ENCODE measurements at regions not wholly inside any gene's neighbourhood (a gene's known extent, or its start where the extent isn't known, plus 50 kb on each side); places are given as distances from the start of the nearest gene placed in this dataset.
"Not testable (repeated sequence)": the region's sequence is repeated elsewhere in the genome, so short reads cannot be mapped to it uniquely, and the experiment has no call there.

DNA sequence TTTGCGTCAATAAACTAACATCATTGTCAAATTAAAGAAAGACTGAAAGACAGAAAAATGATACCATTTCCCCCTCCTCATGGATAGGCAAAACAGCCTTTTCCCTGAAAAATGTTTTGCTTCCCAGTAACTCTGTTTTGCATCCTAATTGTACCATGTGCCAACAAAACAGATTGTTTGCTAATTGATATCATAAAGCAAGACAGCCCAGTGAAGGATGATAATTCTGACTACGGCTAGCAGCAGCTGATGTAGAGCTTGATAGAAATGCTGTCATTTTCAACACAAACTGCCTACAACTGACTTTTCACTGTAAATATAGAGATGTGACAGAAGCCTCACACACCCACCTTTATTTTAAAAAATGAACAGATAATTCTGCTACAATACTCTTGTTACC is 1061.6 kb downstream of the HACE1 start:
- no peak for DNase-seq (ENCODE audit: low read depth in 2 of 2)

DNA sequence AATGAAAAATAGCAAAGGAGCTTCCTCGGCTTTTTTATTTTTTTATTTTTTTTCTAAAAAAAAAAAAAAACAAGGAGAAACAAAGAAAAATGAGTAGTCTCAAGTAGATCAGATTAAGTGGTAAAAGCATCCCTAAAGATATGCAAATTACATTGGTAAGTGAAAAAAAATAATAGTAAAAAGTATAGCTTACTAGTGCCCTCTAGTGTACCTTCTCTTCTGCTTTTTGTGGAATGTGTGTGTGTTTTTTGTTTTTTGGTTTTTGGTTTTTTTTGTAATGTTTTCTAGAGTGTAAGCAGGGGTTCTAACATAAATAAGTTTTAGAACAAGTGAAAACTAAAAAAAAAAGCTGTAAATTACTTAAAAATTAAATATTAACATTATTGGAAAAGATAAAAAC is 1062.0 kb downstream of the HACE1 start:
- no peak for DNase-seq (ENCODE audit: low read depth in 2 of 2)

DNA sequence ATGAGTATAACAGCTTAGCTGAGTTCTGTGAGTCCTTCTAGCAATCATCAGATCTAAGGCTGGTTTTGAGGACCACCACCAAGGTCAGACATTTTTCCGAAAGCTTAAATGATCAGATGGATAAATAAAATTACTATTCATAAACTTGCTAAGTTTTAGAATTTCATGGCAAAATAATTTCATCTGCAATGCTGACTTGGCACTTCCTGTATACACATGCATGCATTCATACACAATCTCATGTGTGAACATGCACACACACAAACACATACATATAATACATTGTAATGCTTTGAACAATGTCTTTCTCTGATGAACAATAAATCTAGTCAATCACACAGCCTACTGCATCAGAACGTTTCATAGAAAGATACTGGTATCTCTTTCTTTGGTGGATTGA is 1068.3 kb downstream of the HACE1 start:
- no peak for DNase-seq (ENCODE audit: low read depth in 2 of 2)

DNA sequence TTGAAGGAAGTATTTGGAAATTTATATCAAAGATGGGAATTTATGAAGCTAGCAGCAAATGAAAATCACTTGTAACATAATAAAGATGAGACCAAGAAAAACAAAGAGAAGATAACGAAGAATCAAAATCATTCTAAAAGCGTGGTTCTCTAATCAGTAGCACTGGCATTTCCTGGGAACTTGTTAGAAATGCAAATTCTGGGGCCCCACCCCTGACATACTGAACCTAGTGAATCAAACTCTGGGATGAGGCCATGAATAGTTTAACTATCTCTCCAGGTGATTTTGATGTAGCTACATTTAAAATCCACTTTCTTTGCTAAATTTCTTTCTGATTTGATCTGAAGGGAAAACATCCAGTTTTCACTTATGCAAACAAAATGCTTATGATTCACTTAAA is 1075.6 kb downstream of the HACE1 start:
- DNase-seq (ENCODE audit: low read depth in 2 of 2) = no peak

DNA sequence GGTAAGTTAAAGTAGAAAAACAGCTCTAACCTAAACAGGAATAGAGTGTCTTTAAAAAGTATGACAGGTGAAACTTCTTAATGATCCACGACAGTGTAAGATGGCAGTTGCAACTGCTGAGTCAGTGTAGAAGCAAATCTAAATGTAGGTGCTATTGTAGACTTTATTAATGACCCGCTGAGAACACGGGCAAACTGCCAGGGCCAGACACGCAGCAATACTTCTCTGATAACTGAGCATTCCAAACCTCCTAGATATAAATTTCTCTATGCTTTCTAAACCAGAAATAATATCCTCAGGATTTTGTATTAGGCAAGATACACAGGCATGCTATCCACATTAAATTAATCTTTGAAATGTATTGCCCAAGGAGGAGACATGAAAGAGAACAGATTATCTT is 1076.4 kb downstream of the HACE1 start:
- DNase-seq (ENCODE audit: low read depth in 2 of 2) = no peak

DNA sequence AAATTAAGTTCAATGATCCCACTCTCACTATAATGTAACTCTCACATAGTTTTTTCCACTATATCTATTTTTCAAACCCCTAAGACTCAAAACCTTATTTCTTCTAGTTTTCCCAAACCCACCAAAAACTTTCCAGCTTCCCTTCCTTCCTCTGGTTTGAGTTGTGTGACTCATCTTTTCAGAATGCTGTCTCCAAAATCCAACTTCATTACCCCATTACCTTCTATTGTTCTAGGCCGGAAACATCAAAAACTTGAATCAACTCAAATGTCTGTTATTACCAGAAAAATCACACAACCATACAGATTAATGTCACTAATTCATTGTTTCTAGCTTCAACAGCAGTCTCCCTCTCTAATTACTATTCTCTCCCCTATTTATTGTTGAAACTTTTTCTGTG is 1090.3 kb downstream of the HACE1 start:
- no peak for DNase-seq (ENCODE audit: low read depth in 2 of 2)

DNA sequence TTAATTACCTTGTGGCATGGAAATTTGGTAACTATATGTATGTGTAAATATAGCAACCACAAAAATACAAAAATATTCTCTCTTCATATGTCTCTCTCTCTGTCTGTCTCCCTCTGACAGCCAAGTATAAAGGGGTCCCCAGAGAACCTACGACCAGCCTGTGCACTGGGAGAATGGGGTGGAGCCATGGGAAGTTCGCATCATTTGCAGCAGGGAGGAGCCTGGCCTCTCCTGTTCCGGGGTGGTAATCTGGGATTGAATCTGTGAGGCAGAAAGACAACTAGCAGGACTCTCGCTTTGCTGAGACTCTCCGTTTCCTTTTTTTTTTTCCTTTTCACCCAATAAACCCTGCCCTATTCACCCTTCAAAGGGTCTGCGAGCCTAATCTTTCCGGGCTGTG is 1109.1 kb downstream of the HACE1 start:
- no peak for DNase-seq (ENCODE audit: low read depth in 2 of 2)

DNA sequence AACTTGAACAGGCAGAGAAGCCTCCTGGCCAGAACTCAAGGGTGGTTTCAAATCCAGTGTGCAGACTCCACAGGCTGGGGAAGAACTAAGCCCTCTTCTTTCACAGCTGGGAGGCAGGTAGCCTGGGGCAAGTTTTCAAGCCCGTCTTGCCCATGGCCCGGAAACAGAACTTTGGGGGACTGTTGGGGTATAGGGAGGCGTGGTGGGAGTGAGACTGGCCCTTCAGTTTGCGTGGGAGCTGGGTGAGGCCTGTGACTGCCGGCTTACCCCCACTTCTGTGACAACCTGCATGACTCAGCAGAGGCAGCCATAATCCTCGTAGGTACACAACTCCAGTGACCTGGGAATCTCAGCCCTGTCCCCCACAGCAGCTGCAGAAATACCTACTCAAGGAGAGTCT is 1125.7 kb downstream of the HACE1 start:
- DNase-seq (ENCODE audit: low read depth in 2 of 2) = no peak

DNA sequence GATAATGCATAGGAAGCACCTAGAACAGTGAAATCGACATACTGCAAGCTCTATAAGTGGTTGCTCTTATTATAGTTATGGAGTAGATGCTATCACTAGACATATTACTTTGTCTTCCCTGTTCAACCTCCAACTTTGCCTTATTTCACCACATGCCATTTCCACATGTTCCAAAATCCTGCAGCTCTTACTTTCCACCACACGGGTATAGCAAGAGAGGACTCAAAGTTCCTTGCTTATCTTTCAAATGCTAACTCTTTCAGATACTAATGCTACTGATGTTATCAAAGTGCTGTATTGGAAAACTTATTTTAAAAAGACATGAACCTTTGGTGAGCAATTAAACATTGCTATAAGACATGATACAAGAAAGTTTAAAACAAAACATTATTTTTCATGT is 1130.1 kb downstream of the HACE1 start:
- no peak for DNase-seq (ENCODE audit: low read depth in 2 of 2)

DNA sequence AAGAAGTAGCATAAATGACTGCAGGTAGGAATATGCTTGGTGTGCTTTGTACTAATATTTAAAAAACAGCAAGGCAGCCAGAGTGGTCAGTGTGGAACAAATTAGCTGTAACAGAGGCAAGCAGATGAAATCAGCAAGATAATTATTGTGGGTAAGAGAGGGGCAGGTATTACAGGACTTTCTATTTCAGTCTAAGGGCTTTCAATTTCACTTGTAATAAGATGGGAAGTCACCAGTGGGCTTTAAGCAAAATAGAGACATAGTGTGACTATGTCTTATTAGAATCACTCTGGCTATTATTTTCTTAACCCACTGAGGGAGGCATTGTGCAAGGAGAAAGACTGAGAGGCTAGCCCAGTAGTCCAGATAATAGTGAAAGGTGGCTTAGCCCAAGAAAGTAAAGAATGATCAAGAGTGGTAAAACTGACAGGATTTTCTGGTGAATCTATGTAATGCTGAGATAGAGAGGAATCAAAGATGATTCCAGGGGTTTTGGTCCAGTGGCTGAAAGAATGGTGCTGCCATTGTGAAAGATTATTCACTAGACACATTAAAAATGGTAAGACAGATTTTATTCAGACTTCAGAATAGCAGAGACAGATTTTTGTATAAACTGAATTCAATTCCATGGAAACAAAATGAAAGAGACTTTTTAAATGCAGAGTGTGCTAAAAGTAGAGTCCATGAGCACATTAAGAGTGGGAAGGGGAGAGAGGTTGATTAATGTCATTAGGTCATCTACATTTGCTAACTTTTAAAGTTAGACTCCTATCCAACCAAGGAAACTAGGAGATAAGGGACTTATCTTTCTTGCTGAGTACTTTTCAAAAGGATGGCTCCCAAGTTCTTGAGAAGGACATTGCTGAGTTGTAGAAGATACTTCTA is 1136.0 kb downstream of the HACE1 start:
- no peak for DNase-seq (ENCODE audit: low read depth in 2 of 2)

DNA sequence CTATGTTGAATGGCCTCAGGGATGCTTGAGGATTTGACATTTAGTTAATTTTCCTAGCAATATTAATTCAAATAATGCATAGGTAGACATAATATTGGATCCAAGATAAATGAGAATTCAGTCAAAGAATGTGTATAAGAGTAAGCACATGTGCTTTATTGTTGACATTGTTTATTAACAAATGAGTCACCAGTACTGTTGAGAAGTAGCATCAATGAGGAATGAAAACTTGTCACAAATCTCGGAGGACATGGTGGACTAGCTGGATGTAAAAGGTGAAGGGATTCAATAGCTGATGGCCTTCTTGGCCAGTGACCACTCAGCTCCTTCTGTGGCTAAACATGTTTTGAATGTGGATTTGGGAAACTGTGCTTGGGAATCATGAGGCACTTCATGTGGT is 1137.0 kb downstream of the HACE1 start:
- DNase-seq (ENCODE audit: low read depth in 2 of 2) = no peak

DNA sequence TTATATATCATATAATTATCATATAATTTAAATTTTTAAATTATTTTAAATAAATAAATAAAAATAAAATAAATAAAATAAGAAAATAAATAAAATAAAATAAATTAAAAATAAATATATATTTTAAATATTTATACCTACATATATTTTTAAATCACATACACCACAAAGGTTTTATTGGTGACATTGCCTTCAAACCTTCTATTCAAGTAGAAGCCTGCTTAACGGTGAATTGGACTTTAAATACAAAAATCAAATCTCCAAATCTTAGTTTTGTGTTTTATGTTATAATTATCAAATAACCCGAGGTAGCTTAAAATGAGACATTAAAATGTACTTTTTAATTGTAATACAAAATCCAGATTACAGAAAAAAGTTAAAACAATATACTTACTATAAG is 1137.8 kb downstream of the HACE1 start:
- DNase-seq (ENCODE audit: low read depth in 2 of 2) = no peak

DNA sequence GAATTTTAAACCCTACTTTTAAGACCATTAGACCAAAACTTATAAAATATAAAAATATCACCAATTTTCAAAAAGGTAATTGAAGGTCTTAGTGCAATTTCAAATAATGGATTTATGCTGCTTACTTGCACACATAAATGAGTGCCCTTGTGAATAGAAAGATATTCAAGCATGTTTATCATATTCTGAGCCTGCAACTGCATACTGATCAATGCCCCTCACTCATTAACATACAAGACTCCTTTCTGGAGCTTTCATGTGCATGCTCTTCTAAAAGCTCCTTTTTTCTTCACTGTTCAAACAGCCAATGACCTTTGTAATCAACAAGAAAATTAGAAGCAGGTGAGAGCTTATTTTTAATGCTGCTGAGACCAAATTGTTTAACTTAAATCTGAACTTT is 1139.3 kb downstream of the HACE1 start:
- no peak for DNase-seq (ENCODE audit: low read depth in 2 of 2)

DNA sequence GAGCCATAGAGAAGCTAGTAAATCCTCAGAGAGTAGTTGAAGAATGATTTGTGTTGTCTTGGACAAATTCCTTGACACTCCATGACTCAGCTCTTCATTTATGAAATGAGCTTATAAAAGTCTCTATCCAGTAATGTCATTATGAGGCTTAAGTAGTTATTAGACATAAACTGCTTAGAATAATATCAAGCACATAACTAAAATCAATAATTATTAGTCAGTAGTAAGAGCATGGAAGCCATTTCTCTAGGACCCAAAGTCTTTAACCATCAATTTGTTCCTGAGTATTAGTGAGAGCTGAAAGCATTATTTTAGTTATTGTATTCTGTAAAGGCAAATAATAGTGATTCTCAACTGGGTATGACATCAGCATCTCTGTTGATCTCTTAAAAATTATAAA is 1140.2 kb downstream of the HACE1 start:
- no peak for DNase-seq (ENCODE audit: low read depth in 2 of 2)

DNA sequence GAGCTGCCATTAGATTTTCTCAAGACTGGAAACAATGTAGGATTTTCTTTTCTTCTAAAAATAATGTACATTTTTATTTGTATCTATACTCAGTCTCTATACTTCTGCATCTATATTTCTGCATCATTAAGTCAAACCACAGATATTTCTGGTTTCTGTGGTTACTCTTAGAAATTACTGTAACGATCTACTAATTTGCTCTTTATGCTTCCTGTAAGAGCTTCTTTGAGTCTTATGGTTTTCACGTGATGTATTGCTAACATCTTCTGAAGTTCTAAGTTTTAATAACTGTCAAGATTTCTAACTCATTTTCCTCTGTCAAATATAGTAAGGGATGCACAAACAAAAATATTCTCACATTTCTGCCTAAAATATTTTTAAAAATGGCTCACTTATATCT is 1144.5 kb downstream of the HACE1 start:
- DNase-seq (ENCODE audit: low read depth in 2 of 2) = no peak

DNA sequence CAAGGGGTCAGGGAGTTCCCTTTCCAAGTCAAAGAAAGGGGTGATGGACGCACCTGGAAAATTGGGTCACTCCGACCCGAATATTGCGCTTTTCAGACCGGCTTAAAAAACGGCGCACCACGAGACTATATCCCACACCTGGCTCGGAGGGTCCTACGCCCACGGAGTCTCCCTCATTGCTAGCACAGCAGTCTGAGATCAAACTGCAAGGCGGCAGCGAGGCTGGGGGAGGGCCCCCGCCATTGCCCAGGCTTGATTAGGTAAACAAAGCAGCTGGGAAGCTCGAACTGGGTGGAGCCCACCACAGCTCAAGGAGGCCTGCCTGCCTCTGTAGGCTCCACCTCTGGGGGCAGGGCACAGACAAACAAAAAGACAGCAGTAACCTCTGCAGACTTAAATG is 1150.5 kb downstream of the HACE1 start:
- not testable (repeated sequence) for DNase-seq (ENCODE audit: low read depth in 2 of 2)

DNA sequence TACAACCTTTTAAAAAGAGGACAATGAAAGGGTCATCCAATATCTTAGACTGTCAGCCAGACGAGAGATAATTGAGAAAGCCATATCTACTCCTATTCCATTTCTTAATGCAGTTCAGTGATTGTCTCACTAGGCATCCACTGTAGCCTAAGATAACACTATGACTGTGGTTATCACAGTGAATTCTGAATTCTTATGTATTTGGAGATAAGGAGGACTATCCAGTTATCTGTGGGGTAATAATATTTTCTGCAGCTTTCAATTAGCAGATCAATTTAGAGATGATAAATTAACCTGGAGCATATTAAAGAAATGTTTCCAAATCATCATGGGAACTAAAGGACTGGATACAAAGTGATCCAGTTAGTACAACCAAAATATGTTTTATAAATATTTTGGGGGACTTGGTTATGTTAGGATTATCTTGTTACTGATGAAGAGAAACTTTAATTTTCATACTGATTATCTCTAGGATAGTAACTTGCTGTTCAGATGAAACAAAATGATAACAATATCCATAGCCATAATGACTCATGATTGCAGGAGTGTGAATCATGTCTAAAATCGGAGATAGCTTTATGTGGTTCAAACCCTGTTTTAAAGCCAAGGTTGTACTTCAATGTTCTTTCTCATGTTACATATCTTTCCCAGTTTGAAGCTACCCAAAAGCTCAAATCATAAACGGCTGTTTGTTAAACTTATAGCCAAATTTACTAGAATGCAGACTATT is 1152.0 kb downstream of the HACE1 start:
- DNase-seq (ENCODE audit: low read depth in 2 of 2) = no peak

DNA sequence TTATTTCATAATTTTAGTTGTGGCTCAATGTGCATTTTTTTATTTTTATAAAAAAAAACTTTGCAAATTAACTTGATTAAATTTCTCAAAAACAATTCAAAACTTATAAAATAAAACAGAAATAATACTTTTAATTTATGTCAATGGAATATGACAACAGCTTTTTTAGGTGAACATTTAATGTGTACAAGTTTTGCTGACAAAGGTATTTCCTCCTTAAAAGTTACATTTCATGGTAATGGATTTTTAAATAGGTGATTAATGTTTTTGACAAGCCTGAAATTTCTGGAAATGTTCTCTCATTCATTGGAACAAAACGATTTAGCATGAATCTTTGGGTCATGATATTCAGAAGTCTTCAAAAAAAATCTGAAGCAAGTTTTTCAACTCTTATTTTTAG is 1160.0 kb downstream of the HACE1 start:
- no peak for DNase-seq (ENCODE audit: low read depth in 2 of 2)

DNA sequence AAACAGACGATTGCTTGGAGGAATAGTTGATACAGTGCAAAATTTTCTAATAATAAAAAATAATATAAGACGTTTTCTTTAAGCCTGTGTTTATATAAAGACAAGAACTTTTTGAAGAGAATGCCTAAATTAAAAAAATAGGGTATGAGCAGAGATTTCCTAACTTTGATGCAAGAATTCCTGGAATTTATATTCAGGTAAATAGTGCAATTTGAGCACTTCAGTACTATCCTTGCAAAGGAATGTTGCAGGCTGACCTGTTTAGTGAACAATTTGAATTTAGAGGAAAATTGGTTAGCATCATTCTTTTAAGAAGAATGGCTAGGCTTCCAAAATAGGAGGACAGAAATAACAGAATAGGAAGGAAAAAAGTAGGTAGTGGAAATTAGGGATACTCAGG is 1172.3 kb downstream of the HACE1 start:
- no peak for DNase-seq (ENCODE audit: low read depth in 2 of 2)

DNA sequence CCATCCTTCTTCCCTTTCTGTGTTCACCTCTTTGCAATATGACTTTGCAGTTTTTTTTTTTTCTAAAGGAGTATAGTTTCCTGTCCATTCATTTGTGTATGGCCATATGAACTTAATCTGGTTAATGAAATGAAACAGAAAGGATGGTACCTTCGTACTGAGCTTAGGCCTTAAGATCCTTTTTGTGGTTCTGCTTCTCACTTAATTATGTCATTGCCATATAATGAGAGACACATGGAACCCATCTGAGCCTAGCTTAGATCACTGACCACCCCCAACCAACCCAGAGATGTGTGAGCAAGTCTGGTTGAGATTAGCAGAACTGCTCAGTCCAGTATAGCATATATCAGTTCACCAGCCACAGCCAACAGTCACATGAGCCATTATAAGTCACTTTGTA is 1179.6 kb downstream of the HACE1 start:
- no peak for DNase-seq (ENCODE audit: low read depth in 2 of 2)

DNA sequence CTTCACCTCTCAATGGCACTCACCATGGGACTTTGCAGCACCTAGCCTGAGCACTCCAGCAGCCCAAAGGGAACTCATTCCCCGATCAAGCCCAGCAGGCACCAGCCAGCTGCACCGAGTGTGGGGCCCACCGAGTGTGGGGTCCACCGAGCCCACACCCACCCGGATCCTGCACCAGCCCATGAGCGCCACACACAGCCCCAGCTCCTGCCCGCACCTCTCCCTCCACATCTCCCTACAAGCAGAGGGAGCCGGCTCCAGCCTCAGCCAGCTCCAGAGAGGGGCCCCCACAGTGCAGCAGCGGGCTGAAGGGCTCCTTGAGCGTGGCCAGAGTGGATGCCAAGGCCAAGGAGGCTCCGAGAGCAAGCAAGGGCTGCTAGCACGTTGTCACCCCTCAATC is 1182.4 kb downstream of the HACE1 start:
- DNase-seq (ENCODE audit: low read depth in 2 of 2) = no peak

DNA sequence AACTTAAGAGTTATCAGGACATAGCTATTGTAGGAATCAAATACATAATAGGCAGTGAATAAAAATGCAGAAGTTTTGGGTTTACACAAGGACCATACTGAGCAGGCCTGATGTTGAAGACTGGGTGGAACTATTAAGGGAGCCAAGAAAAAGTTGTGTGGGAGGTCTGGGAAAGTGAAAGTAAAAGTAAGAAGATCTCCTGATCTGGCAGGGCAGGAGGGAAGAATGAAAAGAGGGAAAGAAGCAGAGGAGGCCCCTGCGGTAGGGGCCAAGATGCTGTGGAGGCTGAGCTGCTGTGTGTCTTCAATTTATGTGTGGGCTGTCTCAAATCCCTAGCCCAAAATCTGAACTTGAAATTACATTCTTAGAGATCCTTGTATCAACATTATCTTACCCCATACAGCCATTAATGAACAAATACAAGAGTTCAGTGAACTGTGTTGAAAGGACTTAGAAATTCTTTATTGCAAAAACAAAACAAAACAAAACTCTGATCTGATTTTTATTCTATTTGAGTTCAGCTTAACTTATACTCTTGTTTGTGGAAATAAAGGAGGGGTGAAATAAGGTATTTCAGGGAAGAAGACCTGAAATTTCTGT is 1183.8 kb downstream of the HACE1 start:
- DNase-seq (ENCODE audit: low read depth in 2 of 2) = no peak

DNA sequence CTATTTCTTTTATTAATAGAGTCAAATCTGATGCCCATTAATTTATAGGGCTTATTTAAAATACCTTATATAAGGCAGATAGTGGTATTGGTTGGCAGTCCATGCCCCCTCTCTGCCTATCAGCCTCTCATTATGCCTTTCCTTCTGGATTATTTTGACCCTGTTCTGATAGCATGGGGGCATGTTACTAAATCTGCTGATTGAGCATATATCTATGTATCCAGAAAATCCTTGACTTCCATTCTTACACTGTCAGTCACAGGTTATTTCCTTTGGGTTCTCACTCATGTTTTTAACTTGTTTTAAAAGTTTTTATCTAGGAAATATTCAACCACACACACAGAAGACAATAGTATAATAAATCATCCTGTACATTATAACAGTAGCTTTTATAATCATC is 1184.9 kb downstream of the HACE1 start:
- DNase-seq (ENCODE audit: low read depth in 2 of 2) = no peak
